ENCODE measurements at regions not wholly inside any gene's neighbourhood (a gene's known extent, or its start where the extent isn't known, plus 50 kb on each side); places are given as distances from the start of the nearest gene placed in this dataset.

GRCh38 chr20:56166781-56167465 lies 81.6 kb upstream of the MC3R start:
- H3K4me3 ChIP-seq (ENCODE audit: low read depth, low read length) = peak overlapping the region; percentile 23; the same call in 1 of the 2 replicates
- peaks cover 5% of the 10 kb centered on the region for H3K4me1 ChIP-seq
- H3K27me3 ChIP-seq = no peaks in the 10 kb centered on the region
- H3K36me3 ChIP-seq = no peaks in the 10 kb centered on the region
- no peaks in the 10 kb centered on the region for H3K9me3 ChIP-seq
- TF ChIP-seq CTCF (IDR thresholded peaks at IDR 0.05; ENCODE audit: low read depth, low read length) = peak; percentile 28
- DNase-seq = peak; percentile 83

GRCh38 chr20:56171087-56172012 lies 77.2 kb upstream of the MC3R start:
- TF ChIP-seq CTCF (IDR thresholded peaks at IDR 0.05; ENCODE audit: low read depth, low read length) = peak; percentile 84
- H3K27me3 ChIP-seq = no peaks in the 10 kb centered on the region
- peak; percentile 47 for DNase-seq

GRCh38 chr20:56173438-56173837 lies 75.1 kb upstream of the MC3R start:
- Histone ChIP-seq H3K27me3 (no peaks in the 10 kb centered on the region), H3K4me3 (ENCODE audit: low read depth, low read length) (no peak overlapping the region), H3K4me1 (no peaks in the 10 kb centered on the region), H3K9me3 (no peaks in the 10 kb centered on the region), H3K36me3 (no peaks in the 10 kb centered on the region)
- TF ChIP-seq CTCF (IDR thresholded peaks at IDR 0.05; ENCODE audit: low read depth, low read length) = no peak
- DNase-seq = no peak

More at GRCh38 chr20:56171087-56172012, 77.2 kb upstream of the MC3R start:
- Histone ChIP-seq H3K9me3 (no peaks in the 10 kb centered on the region), H3K4me1 (peaks cover 5% of the 10 kb centered on the region), H3K4me3 (ENCODE audit: low read depth, low read length) (no peak overlapping the region), H3K36me3 (no peaks in the 10 kb centered on the region)

- Histone ChIP-seq H3K36me3 (no peaks in the 10 kb centered on the region), H3K9me3 (no peaks in the 10 kb centered on the region), H3K4me3 (ENCODE audit: low read depth, low read length) (no peak overlapping the region), H3K4me1 (no peaks in the 10 kb centered on the region), H3K27me3 (no peaks in the 10 kb centered on the region)
- no peak for DNase-seq
- no peak for TF ChIP-seq CTCF (IDR thresholded peaks at IDR 0.05; ENCODE audit: low read depth, low read length)
Measured at GRCh38 chr20:56174416-56174815, 74.1 kb upstream of the MC3R start.

- Histone ChIP-seq H3K27me3 (no peaks in the 10 kb centered on the region), H3K4me1 (no peaks in the 10 kb centered on the region), H3K4me3 (ENCODE audit: low read depth, low read length) (no peak overlapping the region), H3K9me3 (no peaks in the 10 kb centered on the region), H3K36me3 (no peaks in the 10 kb centered on the region)
- no peak for TF ChIP-seq CTCF (IDR thresholded peaks at IDR 0.05; ENCODE audit: low read depth, low read length)
- DNase-seq = no peak
Measured at GRCh38 chr20:56175884-56176283, 72.6 kb upstream of the MC3R start.

GRCh38 chr20:56178219-56178618 lies 70.3 kb upstream of the MC3R start:
- no peaks in the 10 kb centered on the region for H3K36me3 ChIP-seq
- no peaks in the 10 kb centered on the region for H3K4me1 ChIP-seq
- DNase-seq = no peak
- no peaks in the 10 kb centered on the region for H3K9me3 ChIP-seq
- no peaks in the 10 kb centered on the region for H3K27me3 ChIP-seq
- no peak overlapping the region for H3K4me3 ChIP-seq (ENCODE audit: low read depth, low read length)
- TF ChIP-seq CTCF (IDR thresholded peaks at IDR 0.05; ENCODE audit: low read depth, low read length) = no peak
